ENCODE measurements at regions not wholly inside any gene's neighbourhood (a gene's known extent, or its start where the extent isn't known, plus 50 kb on each side); places are given as distances from the start of the nearest gene placed in this dataset.

- in situ Hi-C loops (cut with HindIII; ENCODE audit: low pct_unique_long_range_greater_than_20kb, low sequenced_read_pairs), result no loop called here
- TF ChIP-seq JUND (IDR thresholded peaks at IDR 0.05; ENCODE audit: low read depth), result no peak
- DNase-seq (ENCODE audit: low read depth in 1 of 2, low spot score in 1 of 2), result no peak
These were observed 268.0 kb downstream of the GPD2 start for GRCh38 chr2:156704132-156704531.

- TF ChIP-seq JUND (IDR thresholded peaks at IDR 0.05; ENCODE audit: low read depth), result no peak
- DNase-seq (ENCODE audit: low read depth in 1 of 2, low spot score in 1 of 2), result no peak
- in situ Hi-C loops (cut with HindIII; ENCODE audit: low pct_unique_long_range_greater_than_20kb, low sequenced_read_pairs), result no loop called here
These were observed 268.4 kb downstream of the GPD2 start for GRCh38 chr2:156704617-156705016.

- no peak for DNase-seq (ENCODE audit: low read depth in 1 of 2, low spot score in 1 of 2)
- TF ChIP-seq JUND (IDR thresholded peaks at IDR 0.05; ENCODE audit: low read depth), result no peak
- in situ Hi-C loops (cut with HindIII; ENCODE audit: low pct_unique_long_range_greater_than_20kb, low sequenced_read_pairs), result no loop called here
These were observed 270.4 kb downstream of the GPD2 start for GRCh38 chr2:156706576-156706975.

GRCh38 chr2:156708051-156708450 is 271.9 kb downstream of the GPD2 start:
- DNase-seq (ENCODE audit: low read depth in 1 of 2, low spot score in 1 of 2), result no peak
- TF ChIP-seq JUND (IDR thresholded peaks at IDR 0.05; ENCODE audit: low read depth), result no peak
- in situ Hi-C loops (cut with HindIII; ENCODE audit: low pct_unique_long_range_greater_than_20kb, low sequenced_read_pairs), result no loop called here

GRCh38 chr2:156709091-156709490 is 272.9 kb downstream of the GPD2 start:
- no peak for DNase-seq (ENCODE audit: low read depth in 1 of 2, low spot score in 1 of 2)
- no peak for TF ChIP-seq JUND (IDR thresholded peaks at IDR 0.05; ENCODE audit: low read depth)
- in situ Hi-C loops (cut with HindIII; ENCODE audit: low pct_unique_long_range_greater_than_20kb, low sequenced_read_pairs), result no loop called here

- TF ChIP-seq JUND (IDR thresholded peaks at IDR 0.05; ENCODE audit: low read depth), result no peak
- no peak for DNase-seq (ENCODE audit: low read depth in 1 of 2, low spot score in 1 of 2)
- in situ Hi-C loops (cut with HindIII; ENCODE audit: low pct_unique_long_range_greater_than_20kb, low sequenced_read_pairs), result no loop called here
These were observed 282.9 kb downstream of the GPD2 start for GRCh38 chr2:156719036-156719435.

GRCh38 chr2:156727867-156728266 is 291.7 kb downstream of the GPD2 start:
- in situ Hi-C loops (cut with HindIII; ENCODE audit: low pct_unique_long_range_greater_than_20kb, low sequenced_read_pairs), result no loop called here
- DNase-seq (ENCODE audit: low read depth in 1 of 2, low spot score in 1 of 2), result no peak
- no peak for TF ChIP-seq JUND (IDR thresholded peaks at IDR 0.05; ENCODE audit: low read depth)

- TF ChIP-seq JUND (IDR thresholded peaks at IDR 0.05; ENCODE audit: low read depth), result no peak
- in situ Hi-C loops (cut with HindIII; ENCODE audit: low pct_unique_long_range_greater_than_20kb, low sequenced_read_pairs), result no loop called here
- no peak for DNase-seq (ENCODE audit: low read depth in 1 of 2, low spot score in 1 of 2)
These were observed 292.1 kb downstream of the GPD2 start for GRCh38 chr2:156728328-156728727.

- TF ChIP-seq JUND (IDR thresholded peaks at IDR 0.05; ENCODE audit: low read depth), result no peak
- DNase-seq (ENCODE audit: low read depth in 1 of 2, low spot score in 1 of 2), result no peak
- in situ Hi-C loops (cut with HindIII; ENCODE audit: low pct_unique_long_range_greater_than_20kb, low sequenced_read_pairs), result no loop called here
These were observed 295.3 kb downstream of the GPD2 start for GRCh38 chr2:156731506-156731905.

- in situ Hi-C loops (cut with HindIII; ENCODE audit: low pct_unique_long_range_greater_than_20kb, low sequenced_read_pairs), result no loop called here
- DNase-seq (ENCODE audit: low read depth in 1 of 2, low spot score in 1 of 2), result no peak
- no peak for TF ChIP-seq JUND (IDR thresholded peaks at IDR 0.05; ENCODE audit: low read depth)
These were observed 300.8 kb downstream of the GPD2 start for GRCh38 chr2:156736950-156737349.

- in situ Hi-C loops (cut with HindIII; ENCODE audit: low pct_unique_long_range_greater_than_20kb, low sequenced_read_pairs), result no loop called here
- no peak for TF ChIP-seq JUND (IDR thresholded peaks at IDR 0.05; ENCODE audit: low read depth)
- DNase-seq (ENCODE audit: low read depth in 1 of 2, low spot score in 1 of 2), result no peak
These were observed 303.1 kb downstream of the GPD2 start for GRCh38 chr2:156739301-156739700.

- no peak for DNase-seq (ENCODE audit: low read depth in 1 of 2, low spot score in 1 of 2)
- in situ Hi-C loops (cut with HindIII; ENCODE audit: low pct_unique_long_range_greater_than_20kb, low sequenced_read_pairs), result no loop called here
- TF ChIP-seq JUND (IDR thresholded peaks at IDR 0.05; ENCODE audit: low read depth), result no peak
These were observed 309.4 kb downstream of the GPD2 start for GRCh38 chr2:156745619-156746018.

GRCh38 chr2:156748221-156748620 is 312.0 kb downstream of the GPD2 start:
- in situ Hi-C loops (cut with HindIII; ENCODE audit: low pct_unique_long_range_greater_than_20kb, low sequenced_read_pairs), result no loop called here
- DNase-seq (ENCODE audit: low read depth in 1 of 2, low spot score in 1 of 2), result no peak

GRCh38 chr2:156752042-156752441 is 315.9 kb downstream of the GPD2 start:
- in situ Hi-C loops (cut with HindIII; ENCODE audit: low pct_unique_long_range_greater_than_20kb, low sequenced_read_pairs), result no loop called here
- no peak for DNase-seq (ENCODE audit: low read depth in 1 of 2, low spot score in 1 of 2)
- no peak for TF ChIP-seq JUND (IDR thresholded peaks at IDR 0.05; ENCODE audit: low read depth)

More at GRCh38 chr2:156748221-156748620, 312.0 kb downstream of the GPD2 start:
- no peak for TF ChIP-seq JUND (IDR thresholded peaks at IDR 0.05; ENCODE audit: low read depth)

Measured in T47D (cell line).